Mesenchymal stem cell (in vitro differentiated cells and primary cell): ENCODE measurements at regions not wholly inside any gene's neighbourhood (a gene's known extent, or its start where the extent isn't known, plus 50 kb on each side); places are given as distances from the start of the nearest gene placed in this dataset.
"Not testable (repeated sequence)": the region's sequence is repeated elsewhere in the genome, so short reads cannot be mapped to it uniquely, and the experiment has no call there.

Source experiments
- DNase-seq: peaks from one replicate; pipeline ENCODE4 v3.0.0-alpha.2; 2013
- H2AFZ ChIP-seq: one replicate; pipeline ENCODE4 v1.6.1; 2013; ENCODE audit warnings: low read depth, mild to moderate bottlenecking, control low read depth, inconsistent platforms, low read length, moderate library complexity
- H2AK5ac ChIP-seq: 2 replicates; pipeline ENCODE4 v1.6.1; 2013; ENCODE audit warnings: low read length, moderate library complexity, mild to moderate bottlenecking, inconsistent platforms; ENCODE audit not compliant: severe bottlenecking
- H2BK120ac ChIP-seq: one replicate; pipeline ENCODE4 v1.6.1; 2013; ENCODE audit warnings: low read depth, mild to moderate bottlenecking, inconsistent platforms, low read length, moderate library complexity
- H2BK12ac ChIP-seq, 2 experiments: one replicate each; pipeline ENCODE4 v1.6.1; 2013; ENCODE audit warnings: inconsistent platforms in 2 of 2, low read length in 2 of 2, mild to moderate bottlenecking in 2 of 2, moderate library complexity in 2 of 2, control low read depth in 1 of 2
- H2BK15ac ChIP-seq: one replicate; pipeline ENCODE4 v1.6.1; 2013; ENCODE audit warnings: mild to moderate bottlenecking, low read depth, inconsistent platforms; ENCODE audit not compliant: poor library complexity, severe bottlenecking
- H2BK5ac ChIP-seq: 2 replicates; pipeline ENCODE4 v1.6.1; 2013; ENCODE audit warnings: low read depth, mild to moderate bottlenecking, low read length, control low read depth, inconsistent platforms; ENCODE audit not compliant: poor library complexity, severe bottlenecking
- H3K14ac ChIP-seq, 2 experiments: one replicate each; pipeline ENCODE4 v1.6.1; 2013; ENCODE audit warnings: inconsistent platforms in 2 of 2, low read length in 2 of 2, control low read depth in 1 of 2, mild to moderate bottlenecking in 1 of 2, moderate library complexity in 1 of 2
- H3K18ac ChIP-seq, 2 experiments: one replicate each; pipeline ENCODE4 v1.6.1; 2013; ENCODE audit warnings: inconsistent platforms in 2 of 2, low read length in 2 of 2, control low read depth in 1 of 2, low read depth in 1 of 2, mild to moderate bottlenecking in 1 of 2
- H3K23ac ChIP-seq, 2 experiments: one replicate each; pipeline ENCODE4 v1.6.1; 2013; ENCODE audit warnings: inconsistent platforms in 2 of 2, low read length in 2 of 2, mild to moderate bottlenecking in 2 of 2, moderate library complexity in 2 of 2, control low read depth in 1 of 2
- H3K27ac ChIP-seq: 2 replicates; pipeline ENCODE4 v1.5.1; 2013; ENCODE audit warnings: mild to moderate bottlenecking, moderate library complexity, low read length, control low read depth, inconsistent platforms; ENCODE audit not compliant: poor library complexity, severe bottlenecking
- H3K27me3 ChIP-seq, 2 experiments: 2 replicates each; pipeline versions ENCODE4 v1.6.1 to v1.7.0; 2013; ENCODE audit warnings: low read length in 2 of 2, mild to moderate bottlenecking in 2 of 2, moderate library complexity in 2 of 2, control low read depth in 1 of 2, inconsistent platforms in 1 of 2; ENCODE audit not compliant: control insufficient read depth in 1 of 2, insufficient read depth in 1 of 2
- H3K36me3 ChIP-seq, 2 experiments: 2 replicates each; pipeline versions ENCODE4 v1.6.1 to v1.7.0; 2013; ENCODE audit warnings: low read length in 2 of 2, control low read depth in 1 of 2, inconsistent platforms in 1 of 2, low read depth in 1 of 2, mild to moderate bottlenecking in 1 of 2; ENCODE audit not compliant: insufficient read depth in 2 of 2, control insufficient read depth in 1 of 2
- H3K4ac ChIP-seq, 2 experiments: one replicate each; pipeline ENCODE4 v1.6.1; 2013; ENCODE audit warnings: inconsistent platforms in 2 of 2, low read length in 2 of 2, mild to moderate bottlenecking in 2 of 2, moderate library complexity in 2 of 2, control low read depth in 1 of 2, low read depth in 1 of 2
- H3K4me1 ChIP-seq: 2 replicates; pipeline ENCODE4 v1.6.1; 2013; ENCODE audit warnings: low read depth, low read length, control low read depth; ENCODE audit not compliant: control insufficient read depth, insufficient read depth
- H3K4me2 ChIP-seq: 2 replicates; pipeline ENCODE4 v1.6.1; 2013; ENCODE audit warnings: low read length, mild to moderate bottlenecking, inconsistent platforms; ENCODE audit not compliant: poor library complexity, severe bottlenecking
- H3K4me3 ChIP-seq, 2 experiments: 2 replicates each; pipeline versions ENCODE4 v1.5.1 to v1.7.0; 2013; ENCODE audit warnings: low read length in 2 of 2, mild to moderate bottlenecking in 2 of 2, control low read depth in 1 of 2, low read depth in 1 of 2; ENCODE audit not compliant: insufficient read depth in 1 of 2
- H3K79me1 ChIP-seq: replicated peaks from 2 replicates; pipeline ENCODE4 v1.6.1; 2013; ENCODE audit warnings: mild to moderate bottlenecking, control low read depth, low read length, inconsistent platforms; ENCODE audit not compliant: poor library complexity, severe bottlenecking
- H3K9ac ChIP-seq: 2 replicates; pipeline ENCODE4 v1.7.0; 2013; ENCODE audit warnings: mild to moderate bottlenecking, low read length, moderate library complexity
- H3K9me3 ChIP-seq: 2 replicates; pipeline ENCODE4 v1.7.0; 2013; ENCODE audit warnings: mild to moderate bottlenecking, low read length; ENCODE audit not compliant: control insufficient read depth
- H4K8ac ChIP-seq: one replicate; pipeline ENCODE4 v1.6.1; 2013; ENCODE audit warnings: inconsistent platforms, mild to moderate bottlenecking, low read length, moderate library complexity
- H4K91ac ChIP-seq: one replicate; pipeline ENCODE4 v1.6.1; 2013; ENCODE audit warnings: mild to moderate bottlenecking, low read length, inconsistent platforms
- WGBS: methylation state at CpG from one replicate; pipeline ENCODE4 v1.1.7; 2013; ENCODE audit warnings: mixed read lengths; 5-methylcytosine and 5-hydroxymethylcytosine counted together

DNA sequence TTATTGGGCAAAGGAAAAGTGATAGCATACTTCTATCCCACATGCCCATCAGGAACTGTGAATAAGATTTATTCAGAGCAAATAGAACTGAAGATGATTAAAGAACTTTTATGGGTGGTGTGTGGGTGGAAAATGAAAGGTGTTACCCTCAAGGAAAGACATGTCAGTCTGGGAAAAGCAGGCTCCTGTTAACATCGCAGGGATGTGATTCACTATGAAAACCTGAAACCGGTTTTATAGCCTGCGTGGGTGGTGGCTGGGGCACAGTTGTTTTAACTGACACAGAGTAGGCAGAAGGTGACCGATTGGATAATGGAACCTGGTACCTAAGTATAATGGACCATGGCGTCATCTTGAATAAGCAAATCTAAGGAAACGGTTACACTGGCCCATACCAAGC is 61.3 kb upstream of the CASK start:
- no peaks in the 10 kb centered on the region for H3K9me3 ChIP-seq
- no peak overlapping the region for H2BK12ac ChIP-seq
- no peak overlapping the region for H3K4ac ChIP-seq
- 95% methylated on average over 6 of the region's 6 CpGs for WGBS
- no peak overlapping the region for H2AFZ ChIP-seq
- no peak overlapping the region for H3K14ac ChIP-seq
- no peak overlapping the region for H4K8ac ChIP-seq
- no peaks in the 10 kb centered on the region for H3K27me3 ChIP-seq
- H2AK5ac ChIP-seq, result no peak overlapping the region
- H3K23ac ChIP-seq, result no peak overlapping the region
- H3K4me1 ChIP-seq, result no peaks in the 10 kb centered on the region
- H3K79me1 ChIP-seq, result no peaks in the 10 kb centered on the region
- H3K9ac ChIP-seq, result no peak overlapping the region
- no peak overlapping the region for H2BK15ac ChIP-seq
- no peak overlapping the region for H3K4me3 ChIP-seq
- H2BK5ac ChIP-seq, result no peak overlapping the region
- H3K4me2 ChIP-seq, result no peak overlapping the region
- H3K18ac ChIP-seq, result no peak overlapping the region
- H2BK120ac ChIP-seq, result no peak overlapping the region
- no peak overlapping the region for H4K91ac ChIP-seq
- no peaks in the 10 kb centered on the region for H3K36me3 ChIP-seq
- no peak overlapping the region for H3K27ac ChIP-seq
- DNase-seq, result no peak

DNA sequence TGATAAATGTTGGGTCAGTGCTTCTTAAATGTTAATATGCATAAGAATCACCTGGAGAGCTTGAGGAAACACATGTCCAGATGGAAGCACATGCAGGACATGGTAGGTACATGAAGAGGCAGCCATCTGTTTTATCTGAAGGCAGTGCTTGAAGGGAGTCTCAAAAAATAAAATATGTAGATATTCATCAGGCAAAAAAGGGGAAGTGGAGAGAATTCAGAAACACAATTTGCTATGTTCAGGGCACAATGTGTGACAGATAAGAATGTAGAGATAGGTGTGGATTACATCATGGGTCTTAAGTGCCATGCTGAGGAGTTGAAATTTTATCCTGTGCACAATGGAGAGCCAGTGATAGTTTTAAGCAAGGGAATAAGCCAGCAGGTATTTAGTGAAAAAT is 59.6 kb upstream of the CASK start:
- Histone ChIP-seq H2BK5ac (no peak overlapping the region), H3K14ac (no peak overlapping the region), H3K9ac (no peak overlapping the region), H3K4me3 (no peak overlapping the region), H3K27ac (no peak overlapping the region), H3K9me3 (no peaks in the 10 kb centered on the region), H3K36me3 (no peaks in the 10 kb centered on the region), H3K4ac (no peak overlapping the region), H2BK15ac (no peak overlapping the region), H2BK12ac (no peak overlapping the region), H3K23ac (no peak overlapping the region), H3K18ac (no peak overlapping the region), H4K8ac (no peak overlapping the region), H3K4me2 (no peak overlapping the region), H2AFZ (no peak overlapping the region), H2BK120ac (no peak overlapping the region), H2AK5ac (no peak overlapping the region), H4K91ac (no peak overlapping the region), H3K4me1 (no peaks in the 10 kb centered on the region), H3K79me1 (no peaks in the 10 kb centered on the region), H3K27me3 (no peaks in the 10 kb centered on the region)
- DNase-seq, result no peak

DNA sequence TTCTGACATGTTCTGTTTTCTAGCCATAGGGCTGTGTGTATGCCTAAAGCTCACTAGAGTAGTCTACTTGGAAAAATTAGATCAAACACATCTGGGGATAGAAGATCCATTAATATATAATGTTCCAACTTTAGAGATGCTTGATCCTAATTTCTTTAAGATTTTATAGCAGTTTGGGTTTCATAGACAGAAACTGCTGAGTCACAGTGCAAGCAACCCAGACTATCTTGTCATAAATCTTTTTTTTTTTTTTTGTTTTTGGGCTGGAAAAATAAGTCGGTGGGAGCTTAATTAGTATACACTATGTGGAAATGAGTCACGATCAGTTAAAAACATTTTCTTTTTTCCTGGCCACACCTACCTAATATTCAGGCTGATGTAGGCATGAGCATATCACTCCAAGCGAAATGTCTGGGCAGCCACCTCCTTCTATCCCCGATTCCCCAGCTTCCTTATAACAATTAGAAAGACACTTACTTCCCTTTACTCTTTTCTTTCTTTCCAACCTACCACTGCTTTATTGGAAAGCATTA is 58.2 kb upstream of the CASK start:
- H3K4me1 ChIP-seq, result no peaks in the 10 kb centered on the region
- no peak overlapping the region for H3K4ac ChIP-seq
- no peak overlapping the region for H3K4me2 ChIP-seq
- H4K91ac ChIP-seq, result no peak overlapping the region
- H3K14ac ChIP-seq, result no peak overlapping the region
- H3K27me3 ChIP-seq, result no peaks in the 10 kb centered on the region
- H3K23ac ChIP-seq, result no peak overlapping the region
- no peak overlapping the region for H2BK120ac ChIP-seq
- no peak overlapping the region for H3K4me3 ChIP-seq
- no peaks in the 10 kb centered on the region for H3K79me1 ChIP-seq
- no peak overlapping the region for H2BK15ac ChIP-seq
- H3K27ac ChIP-seq, result no peak overlapping the region
- H3K9me3 ChIP-seq, result no peaks in the 10 kb centered on the region
- no peak overlapping the region for H3K18ac ChIP-seq
- no peak overlapping the region for H2AFZ ChIP-seq
- H4K8ac ChIP-seq, result no peak overlapping the region
- H3K9ac ChIP-seq, result no peak overlapping the region
- peak; percentile 26 for DNase-seq
- H2BK12ac ChIP-seq, result no peak overlapping the region
- no peaks in the 10 kb centered on the region for H3K36me3 ChIP-seq
- H2BK5ac ChIP-seq, result no peak overlapping the region
- no peak overlapping the region for H2AK5ac ChIP-seq
- WGBS, result 67% methylated on average over 1 of the region's 4 CpGs

DNA sequence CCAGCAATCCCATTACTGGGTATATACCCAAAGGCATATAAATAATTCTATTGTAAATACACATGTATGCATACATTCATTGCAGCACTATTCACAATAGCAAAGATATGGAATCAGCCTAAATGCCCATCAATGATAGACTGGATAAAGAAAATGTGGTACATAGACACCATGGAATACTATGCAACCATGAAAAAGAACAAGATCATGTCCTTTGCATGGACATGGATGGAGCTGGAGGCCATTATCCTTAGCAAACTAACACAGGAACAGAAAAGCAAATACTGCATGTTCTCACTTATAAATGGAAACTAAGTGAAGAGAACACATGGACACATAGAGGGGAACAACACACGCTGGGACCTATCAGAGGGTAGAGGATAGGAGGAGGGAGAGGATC is 51.3 kb upstream of the CASK start:
- H3K4me3 ChIP-seq, H2BK12ac ChIP-seq, H2AFZ ChIP-seq, H4K8ac ChIP-seq, H3K27ac ChIP-seq, H2BK120ac ChIP-seq, H2BK15ac ChIP-seq, H3K9me3 ChIP-seq, DNase-seq, H3K4ac ChIP-seq, H3K4me1 ChIP-seq, H2BK5ac ChIP-seq, H3K36me3 ChIP-seq, H2AK5ac ChIP-seq, H3K23ac ChIP-seq, H3K14ac ChIP-seq, H3K18ac ChIP-seq, H4K91ac ChIP-seq, H3K4me2 ChIP-seq, H3K9ac ChIP-seq, H3K79me1 ChIP-seq: not testable (repeated sequence)
- peaks cover 0 to 17% of the 10 kb centered on the region in 2 experiments for H3K27me3 ChIP-seq
- WGBS, result 80% methylated on average over 1 of the region's 1 CpG
